OCI-LY3 (cell line): ENCODE measurements at regions not wholly inside any gene's neighbourhood (a gene's known extent, or its start where the extent isn't known, plus 50 kb on each side); places are given as distances from the start of the nearest gene placed in this dataset.

Source experiments
- CTCF ChIP-seq: fragments of 200-600, 300-600 bp; sonication (generic); IDR thresholded peaks from 2 replicates; pipeline ENCODE4 v1.5.1; 2014; ENCODE audit warnings: antibody characterized with exemption, low read length, low read depth
- EZH2phosphoT487 ChIP-seq: fragments of 200-600 bp; shearing (Covaris generic); IDR thresholded peaks from 2 replicates; pipeline ENCODE4 v1.6.1; 2018; ENCODE audit warnings: antibody characterized with exemption, mixed run types, low read depth

DNA sequence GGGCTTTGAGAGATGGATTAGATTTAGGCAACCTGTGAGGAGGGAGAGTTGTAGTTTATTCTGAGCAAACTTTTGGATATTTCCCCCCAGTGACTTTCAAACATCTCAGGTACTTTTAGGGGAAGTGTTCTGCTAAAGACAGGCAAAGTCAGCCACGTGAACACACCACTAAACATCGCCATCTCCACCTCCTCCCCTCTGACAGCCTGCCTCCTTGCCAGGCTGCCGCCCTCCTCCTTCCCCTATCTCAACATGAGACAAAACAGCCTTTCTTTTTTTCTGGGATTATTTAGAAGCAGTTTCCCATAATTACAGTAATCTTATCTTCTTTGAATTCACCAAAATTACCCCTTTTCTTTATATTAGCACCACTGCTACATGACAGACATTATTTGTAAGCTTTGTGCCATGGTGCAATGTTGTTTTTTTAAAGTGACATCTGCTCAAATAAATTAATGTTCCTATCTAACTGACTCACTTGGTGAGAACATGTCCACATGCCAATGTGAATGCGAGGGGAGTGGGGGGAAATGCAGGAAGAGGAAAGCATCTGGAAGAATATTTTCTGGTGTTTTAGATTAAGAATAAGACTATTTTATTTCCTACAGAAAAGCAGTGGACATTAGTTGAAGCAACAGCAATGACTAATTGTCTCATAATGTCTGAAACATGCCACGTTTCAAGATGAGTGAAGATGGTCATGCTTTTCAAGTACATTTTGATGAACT is 147.8 kb upstream of the ATP1B1 start:
- TF ChIP-seq CTCF, result no peak
- TF ChIP-seq EZH2phosphoT487, result no peak
